NCI-H2171 (cell line): ENCODE measurements at regions not wholly inside any gene's neighbourhood (a gene's known extent, or its start where the extent isn't known, plus 50 kb on each side); places are given as distances from the start of the nearest gene placed in this dataset.
"Not testable (repeated sequence)": the region's sequence is repeated elsewhere in the genome, so short reads cannot be mapped to it uniquely, and the experiment has no call there.

Experiments
- DNase-seq: peaks from one replicate; lab custom pipeline; 2025; lab: John Stamatoyannopoulos, UW

DNA sequence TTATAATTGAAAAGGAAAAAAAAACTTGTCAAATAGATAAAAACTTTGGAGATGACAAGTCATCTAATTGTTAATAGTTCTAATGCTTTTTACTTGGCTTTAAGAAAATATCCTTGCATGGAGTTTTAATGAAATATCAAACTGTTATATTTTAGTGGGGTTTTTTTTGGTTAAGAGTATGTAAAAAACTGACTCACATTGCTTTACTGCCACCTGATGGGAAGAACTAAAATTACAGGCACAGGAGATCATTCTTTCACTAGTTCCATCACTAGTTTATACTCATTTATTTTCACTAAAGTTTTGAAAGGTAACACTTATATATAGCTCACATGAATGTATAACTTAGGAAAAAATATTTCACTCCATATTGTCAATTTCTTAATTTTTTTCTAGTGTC, 309.1 kb downstream of the LMBRD1 start:
- no peak for DNase-seq

DNA sequence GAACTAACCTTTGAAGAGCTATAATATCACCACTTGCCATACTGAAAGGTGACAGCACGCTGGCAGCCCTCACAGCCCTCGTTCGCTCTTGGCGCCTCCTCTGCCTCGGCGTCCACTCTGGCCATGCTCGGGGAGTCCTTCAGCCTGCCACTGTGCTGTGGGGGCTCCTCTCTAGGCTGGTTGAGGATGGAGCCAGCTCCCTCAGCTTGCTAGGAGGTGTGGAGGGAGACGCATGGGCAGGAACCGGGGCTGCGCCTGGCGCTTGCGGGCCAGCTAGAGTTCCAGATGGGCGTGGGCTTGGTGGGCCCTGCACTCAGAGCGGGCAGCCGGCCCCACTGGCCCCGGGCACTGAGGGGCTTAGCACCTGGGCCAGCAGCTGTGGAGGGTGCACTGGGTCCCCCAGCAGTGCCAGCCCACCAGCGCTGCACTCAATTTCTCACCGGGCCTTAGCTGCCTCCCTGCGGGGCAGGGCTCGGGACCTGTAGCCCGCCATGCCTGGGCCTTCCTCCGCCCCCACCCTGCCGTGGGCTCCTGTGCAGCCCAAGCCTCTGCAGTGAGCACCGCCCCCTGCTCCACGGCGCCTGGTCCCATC, 329.7 kb downstream of the LMBRD1 start:
- DNase-seq, result no peak

DNA sequence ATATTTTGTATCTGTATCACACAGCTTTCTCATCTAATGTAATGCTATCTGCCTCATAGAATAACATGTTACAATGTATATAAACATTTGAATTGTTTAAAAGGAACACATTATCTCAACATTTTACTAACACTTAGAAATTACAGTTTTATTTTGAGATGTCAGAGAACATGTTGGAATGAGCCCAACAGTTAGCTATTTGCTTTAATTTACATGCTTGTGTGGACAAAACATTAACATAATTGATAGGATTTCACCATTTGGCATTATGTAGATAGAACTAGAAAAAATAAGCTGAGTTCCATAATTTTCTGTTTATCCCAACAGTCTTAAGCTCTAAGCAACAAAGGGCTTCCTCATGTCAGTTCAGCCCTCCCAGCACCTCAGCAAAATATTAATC, 330.9 kb downstream of the LMBRD1 start:
- no peak for DNase-seq

DNA sequence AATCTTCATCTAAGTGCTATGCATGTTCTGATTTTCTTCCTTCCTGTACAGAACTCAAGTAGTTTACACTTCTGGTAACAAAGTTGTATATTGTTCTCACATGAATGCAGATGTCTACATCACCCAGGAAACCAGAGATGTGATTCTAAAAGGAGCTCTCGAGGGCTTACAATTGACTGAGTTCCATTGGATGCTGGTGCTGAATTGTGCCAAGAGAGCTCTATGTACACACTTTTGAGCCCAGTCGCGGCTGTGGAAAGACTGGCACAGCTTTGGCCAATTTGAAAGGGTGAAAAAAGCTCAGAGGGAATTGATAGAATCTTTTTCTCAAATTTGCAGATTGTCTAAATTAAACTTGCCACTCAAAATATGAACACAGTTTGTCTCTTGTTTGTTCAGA, 340.7 kb downstream of the LMBRD1 start:
- DNase-seq, result no peak

DNA sequence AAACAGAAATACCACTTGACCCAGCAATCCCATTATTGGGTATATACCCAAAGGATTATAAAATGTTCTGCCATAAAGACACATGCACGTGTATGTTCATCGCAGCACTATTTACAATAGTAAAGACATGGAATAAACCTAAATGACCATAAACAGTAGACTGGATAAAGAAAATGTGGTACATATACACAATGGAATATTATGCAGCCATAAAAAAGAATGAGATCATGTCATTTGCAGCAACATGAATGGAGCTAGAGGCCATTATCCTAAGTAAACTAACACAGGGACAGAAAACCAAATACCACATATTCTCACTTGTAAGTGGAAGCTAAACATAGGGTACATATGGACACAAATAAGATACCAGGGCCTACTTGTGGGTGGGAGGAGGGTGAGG, 342.2 kb downstream of the LMBRD1 start:
- DNase-seq, result not testable (repeated sequence)

DNA sequence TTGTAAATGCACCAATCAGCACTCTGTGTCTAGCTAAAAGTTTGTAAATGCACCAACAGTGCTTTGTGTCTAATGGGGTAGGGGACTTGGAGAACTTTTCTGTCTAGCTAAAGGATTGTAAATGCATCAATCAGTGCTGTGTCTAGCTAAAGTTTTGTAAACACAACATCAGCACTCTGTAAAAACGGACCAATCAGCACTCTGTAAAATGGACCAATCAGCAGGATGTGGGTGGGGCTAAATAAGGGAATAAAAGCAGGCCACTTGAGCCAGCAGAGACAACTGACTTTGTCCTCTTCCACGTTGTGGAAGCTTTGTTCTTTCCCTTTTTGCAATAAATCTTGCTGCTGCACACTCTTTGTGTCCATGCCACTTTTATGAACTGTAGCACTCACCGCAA, 346.3 kb downstream of the LMBRD1 start:
- DNase-seq, result not testable (repeated sequence)

DNA sequence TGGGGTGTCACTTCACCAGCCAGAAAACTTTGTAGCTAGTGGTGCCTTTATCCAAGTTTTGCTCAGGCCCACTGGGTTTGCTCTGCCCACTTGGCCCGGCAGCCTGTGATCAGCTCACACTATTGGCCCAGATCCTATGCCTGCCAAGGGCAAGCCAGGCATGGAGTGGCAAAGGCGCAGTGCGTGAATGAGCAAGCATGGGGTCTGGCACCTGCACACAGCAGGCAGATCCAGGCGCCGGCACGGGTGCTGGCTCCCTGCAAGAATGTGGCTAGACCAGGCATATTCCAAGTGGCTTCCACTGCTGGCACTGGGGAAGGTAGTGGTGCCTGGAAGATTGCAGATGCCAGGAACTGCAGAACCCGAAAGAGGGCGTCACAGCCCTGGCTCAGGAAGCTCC, 346.9 kb downstream of the LMBRD1 start:
- DNase-seq, result no peak
